ENCODE measurements at regions not wholly inside any gene's neighbourhood (a gene's known extent, or its start where the extent isn't known, plus 50 kb on each side); places are given as distances from the start of the nearest gene placed in this dataset.
"Not testable (repeated sequence)": the region's sequence is repeated elsewhere in the genome, so short reads cannot be mapped to it uniquely, and the experiment has no call there.

- TF ChIP-seq ZBTB33 (IDR thresholded peaks at IDR 0.05; ENCODE audit: extremely low read depth, insufficient replicate concordance, low read length) = no peak
- TF ChIP-seq CEBPB (IDR thresholded peaks at IDR 0.05; ENCODE audit: low read depth) = no peak
- TF ChIP-seq REST (IDR thresholded peaks at IDR 0.05; ENCODE audit: low read depth) = no peak
- no peak for TF ChIP-seq EZH2 (IDR thresholded peaks at IDR 0.05)
- no peak for TF ChIP-seq MAX (IDR thresholded peaks at IDR 0.05)
- no peak for TF ChIP-seq POLR2A (IDR thresholded peaks at IDR 0.05; ENCODE audit: borderline replicate concordance, extremely low read depth, insufficient read depth, insufficient read length)
Observed at GRCh38 chr7:138338361-138338760, 121.7 kb upstream of the TRIM24 start (continued).

- H3K27ac ChIP-seq (ENCODE audit: low read depth, low read length); H3K27me3 ChIP-seq (ENCODE audit: insufficient read depth, low read length); BruUV-seq (replicated peaks); H3K4me1 ChIP-seq (ENCODE audit: control insufficient read depth in 1 of 2, insufficient read depth in 2 of 2, low read length in 2 of 2); intact Hi-C loops (cut with micrococcal nuclease); H3K4me3 ChIP-seq (replicated peaks in 1 of 2; ENCODE audit: low read depth in 1 of 2, low read length in 2 of 2); H3K9ac ChIP-seq (ENCODE audit: low read length); H2AFZ ChIP-seq (ENCODE audit: low read depth, low read length, poor library complexity, severe bottlenecking); H3K9me2 ChIP-seq (ENCODE audit: insufficient read depth); H3K79me2 ChIP-seq (ENCODE audit: insufficient read depth, low read length); ATAC-seq; H3K36me3 ChIP-seq (ENCODE audit: control insufficient read depth in 1 of 2, insufficient read depth in 2 of 2, low read length in 2 of 2); POLR2A ChIA-PET; H3K4me2 ChIP-seq (ENCODE audit: low read length); H4K20me1 ChIP-seq (ENCODE audit: insufficient read depth); DNase-seq (ENCODE audit: low read depth, low spot score); RAD21 ChIA-PET (ENCODE audit: low non-redundant PET in 1 of 2, low total read pairs in 2 of 2, uncharacterized antibody in 2 of 2, unreplicated experiment in 2 of 2); CTCF ChIA-PET: not testable (repeated sequence)
- peaks cover 0 to 12% of the 10 kb centered on the region in 2 experiments; a peak in 2 of 4 replicates for H3K9me3 ChIP-seq (ENCODE audit: control insufficient read depth in 1 of 2, insufficient read depth in 1 of 2, low read depth in 1 of 2, low read length in 2 of 2)
Observed at GRCh38 chr7:138339229-138339628, 120.8 kb upstream of the TRIM24 start.

Measured in HCT116 (cell line).